Loucy (cell line): ENCODE measurements at regions not wholly inside any gene's neighbourhood (a gene's known extent, or its start where the extent isn't known, plus 50 kb on each side); places are given as distances from the start of the nearest gene placed in this dataset.

ENCODE experiments used
- EZH2phosphoT487 ChIP-seq: fragments of 200-600 bp; IDR thresholded peaks from 2 replicates; pipeline ENCODE4 v1.6.1; 2018; ENCODE audit warnings: antibody characterized with exemption, mild to moderate bottlenecking, moderate library complexity, borderline replicate concordance
- TF ChIP-seq, protein P1 (sequence below): fragments of 200-600 bp; sonication (generic); conservative IDR thresholded peaks from 2 replicates; pipeline ENCODE4 v1.5.1; 2014; ENCODE audit warnings: mild to moderate bottlenecking, antibody characterized with exemption, low read length

DNA sequence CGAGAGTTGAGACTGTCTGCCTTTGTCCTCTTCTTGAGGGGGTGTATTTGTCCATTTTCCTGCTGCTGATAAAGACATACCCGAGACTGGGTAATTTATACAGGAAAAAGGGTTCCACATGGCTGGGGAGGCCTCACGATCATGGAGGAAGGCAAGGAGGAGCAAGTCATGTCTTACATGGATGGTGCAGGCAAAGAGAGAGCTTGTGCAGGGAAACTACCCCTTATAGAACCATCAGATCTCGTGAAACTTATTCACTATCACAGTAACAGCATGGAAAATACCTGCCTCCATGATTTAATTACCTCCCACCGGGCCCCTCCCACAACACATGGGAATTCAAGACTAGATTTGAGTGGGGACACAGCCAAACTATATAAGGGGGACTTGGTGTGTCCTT, 338.2 kb upstream of the TNRC6C start:
- TF ChIP-seq, protein P1, sequence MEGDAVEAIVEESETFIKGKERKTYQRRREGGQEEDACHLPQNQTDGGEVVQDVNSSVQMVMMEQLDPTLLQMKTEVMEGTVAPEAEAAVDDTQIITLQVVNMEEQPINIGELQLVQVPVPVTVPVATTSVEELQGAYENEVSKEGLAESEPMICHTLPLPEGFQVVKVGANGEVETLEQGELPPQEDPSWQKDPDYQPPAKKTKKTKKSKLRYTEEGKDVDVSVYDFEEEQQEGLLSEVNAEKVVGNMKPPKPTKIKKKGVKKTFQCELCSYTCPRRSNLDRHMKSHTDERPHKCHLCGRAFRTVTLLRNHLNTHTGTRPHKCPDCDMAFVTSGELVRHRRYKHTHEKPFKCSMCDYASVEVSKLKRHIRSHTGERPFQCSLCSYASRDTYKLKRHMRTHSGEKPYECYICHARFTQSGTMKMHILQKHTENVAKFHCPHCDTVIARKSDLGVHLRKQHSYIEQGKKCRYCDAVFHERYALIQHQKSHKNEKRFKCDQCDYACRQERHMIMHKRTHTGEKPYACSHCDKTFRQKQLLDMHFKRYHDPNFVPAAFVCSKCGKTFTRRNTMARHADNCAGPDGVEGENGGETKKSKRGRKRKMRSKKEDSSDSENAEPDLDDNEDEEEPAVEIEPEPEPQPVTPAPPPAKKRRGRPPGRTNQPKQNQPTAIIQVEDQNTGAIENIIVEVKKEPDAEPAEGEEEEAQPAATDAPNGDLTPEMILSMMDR, result no peak
- TF ChIP-seq EZH2phosphoT487, result no peak
